Activated CD4-positive, alpha-beta T cell treated with anti-CD3 and anti-CD28 coated beads, Interleukin-2, amount 10 ng/mL, durations not matched to agents 24 days and 14 days (primary cell): ENCODE measurements at regions not wholly inside any gene's neighbourhood (a gene's known extent, or its start where the extent isn't known, plus 50 kb on each side); places are given as distances from the start of the nearest gene placed in this dataset.
"Not testable (repeated sequence)": the region's sequence is repeated elsewhere in the genome, so short reads cannot be mapped to it uniquely, and the experiment has no call there.

ENCODE experiments used
- DNase-seq: peaks from one replicate; pipeline ENCODE4 v3.0.0; 2022
- H3K27ac Mint-ChIP-seq: one replicate; pipeline ENCODE4 v1.8.0; 2022; ENCODE audit warnings: mild to moderate bottlenecking, mixed read lengths
- H3K27me3 Mint-ChIP-seq: one replicate; pipeline ENCODE4 v1.8.0; 2022; ENCODE audit warnings: mixed read lengths
- H3K36me3 Mint-ChIP-seq: one replicate; pipeline ENCODE4 v1.8.0; 2022; ENCODE audit warnings: low read depth, mild to moderate bottlenecking, mixed read lengths
- H3K4me1 Mint-ChIP-seq: one replicate; pipeline ENCODE4 v1.8.0; 2021; ENCODE audit warnings: mixed read lengths
- H3K4me3 Mint-ChIP-seq: one replicate; pipeline ENCODE4 v1.8.0; 2022; ENCODE audit warnings: mild to moderate bottlenecking, moderate library complexity, mixed read lengths
- H3K9me3 Mint-ChIP-seq: one replicate; pipeline ENCODE4 v1.8.0; 2021; ENCODE audit warnings: mixed read lengths
- intact Hi-C: fragments of 100-400 bp; cut with micrococcal nuclease; formaldehyde crosslinking; loops from one replicate; pipeline ENCODE4 v1.15.1; 2023

- H3K27me3 Mint-ChIP-seq = no peaks in the 10 kb centered on the region
- no peak for DNase-seq
- no peak overlapping the region for H3K27ac Mint-ChIP-seq
- no peaks in the 10 kb centered on the region for H3K36me3 Mint-ChIP-seq
- intact Hi-C loops = no loop called here
- no peak overlapping the region for H3K4me3 Mint-ChIP-seq
- H3K4me1 Mint-ChIP-seq = no peaks in the 10 kb centered on the region
- no peaks in the 10 kb centered on the region for H3K9me3 Mint-ChIP-seq
These were observed 357.8 kb upstream of the F9 start for GRCh38 chrX:139172731-139173130.

GRCh38 chrX:139170526-139171173, 359.9 kb upstream of the F9 start:
- Mint-ChIP-seq H3K27ac (no peak overlapping the region), H3K9me3 (no peaks in the 10 kb centered on the region), H3K4me3 (no peak overlapping the region), H3K4me1 (no peaks in the 10 kb centered on the region), H3K27me3 (no peaks in the 10 kb centered on the region), H3K36me3 (no peaks in the 10 kb centered on the region)
- intact Hi-C loops = no loop called here
- DNase-seq = no peak

- Mint-ChIP-seq H3K27ac (no peak overlapping the region), H3K4me1 (no peaks in the 10 kb centered on the region), H3K36me3 (no peaks in the 10 kb centered on the region), H3K9me3 (no peaks in the 10 kb centered on the region), H3K4me3 (no peak overlapping the region), H3K27me3 (no peaks in the 10 kb centered on the region)
- DNase-seq = no peak
- intact Hi-C loops = no loop called here
These were observed 363.3 kb upstream of the F9 start for GRCh38 chrX:139167282-139167681.

GRCh38 chrX:139158256-139158655, 372.3 kb upstream of the F9 start:
- no peak overlapping the region for H3K27ac Mint-ChIP-seq
- H3K27me3 Mint-ChIP-seq = no peaks in the 10 kb centered on the region
- peaks cover 7% of the 10 kb centered on the region for H3K9me3 Mint-ChIP-seq
- no peak overlapping the region for H3K4me3 Mint-ChIP-seq
- no peaks in the 10 kb centered on the region for H3K4me1 Mint-ChIP-seq
- no peaks in the 10 kb centered on the region for H3K36me3 Mint-ChIP-seq
- DNase-seq = no peak
- intact Hi-C loops = no loop called here

GRCh38 chrX:139156356-139156755, 374.2 kb upstream of the F9 start:
- Mint-ChIP-seq H3K4me1 (no peaks in the 10 kb centered on the region), H3K36me3 (no peaks in the 10 kb centered on the region), H3K4me3 (no peak overlapping the region), H3K27ac (no peak overlapping the region), H3K9me3 (peaks cover 7% of the 10 kb centered on the region), H3K27me3 (no peaks in the 10 kb centered on the region)
- DNase-seq = no peak
- intact Hi-C loops = no loop called here

GRCh38 chrX:139146625-139147024, 383.9 kb upstream of the F9 start:
- H3K27me3 Mint-ChIP-seq, H3K4me3 Mint-ChIP-seq, H3K27ac Mint-ChIP-seq, H3K9me3 Mint-ChIP-seq, DNase-seq, intact Hi-C loops, H3K4me1 Mint-ChIP-seq, H3K36me3 Mint-ChIP-seq: not testable (repeated sequence)

GRCh38 chrX:139141370-139141769, 389.2 kb upstream of the F9 start:
- H3K4me3 Mint-ChIP-seq = no peak overlapping the region
- H3K27me3 Mint-ChIP-seq = no peaks in the 10 kb centered on the region
- H3K4me1 Mint-ChIP-seq = no peaks in the 10 kb centered on the region
- intact Hi-C loops = no loop called here
- no peaks in the 10 kb centered on the region for H3K9me3 Mint-ChIP-seq
- H3K36me3 Mint-ChIP-seq = no peaks in the 10 kb centered on the region
- no peak overlapping the region for H3K27ac Mint-ChIP-seq
- no peak for DNase-seq

GRCh38 chrX:139134316-139134715, 396.2 kb upstream of the F9 start:
- DNase-seq = no peak
- no peak overlapping the region for H3K4me3 Mint-ChIP-seq
- no peaks in the 10 kb centered on the region for H3K36me3 Mint-ChIP-seq
- no peaks in the 10 kb centered on the region for H3K4me1 Mint-ChIP-seq
- intact Hi-C loops = no loop called here
- H3K27me3 Mint-ChIP-seq = no peaks in the 10 kb centered on the region
- H3K9me3 Mint-ChIP-seq = no peaks in the 10 kb centered on the region
- H3K27ac Mint-ChIP-seq = no peak overlapping the region

GRCh38 chrX:139126493-139126892, 404.0 kb upstream of the F9 start:
- Mint-ChIP-seq H3K27me3 (no peaks in the 10 kb centered on the region), H3K4me1 (no peaks in the 10 kb centered on the region), H3K9me3 (no peaks in the 10 kb centered on the region), H3K4me3 (no peak overlapping the region), H3K36me3 (no peaks in the 10 kb centered on the region), H3K27ac (no peak overlapping the region)
- intact Hi-C loops = no loop called here
- peak; percentile 58 for DNase-seq

- no peaks in the 10 kb centered on the region for H3K36me3 Mint-ChIP-seq
These were observed 404.6 kb upstream of the F9 start for GRCh38 chrX:139125916-139126315.

GRCh38 chrX:139121616-139122286, 408.8 kb upstream of the F9 start:
- H3K27me3 Mint-ChIP-seq = no peaks in the 10 kb centered on the region
- no peak overlapping the region for H3K27ac Mint-ChIP-seq
- no peak for DNase-seq
- no peak overlapping the region for H3K4me3 Mint-ChIP-seq
- no peaks in the 10 kb centered on the region for H3K9me3 Mint-ChIP-seq
- intact Hi-C loops = no loop called here
- no peaks in the 10 kb centered on the region for H3K4me1 Mint-ChIP-seq
- H3K36me3 Mint-ChIP-seq = no peaks in the 10 kb centered on the region

More at GRCh38 chrX:139125916-139126315, 404.6 kb upstream of the F9 start:
- Mint-ChIP-seq H3K9me3 (no peaks in the 10 kb centered on the region), H3K4me1 (no peaks in the 10 kb centered on the region), H3K27me3 (no peaks in the 10 kb centered on the region), H3K27ac (no peak overlapping the region), H3K4me3 (no peak overlapping the region)
- no peak for DNase-seq
- intact Hi-C loops = no loop called here

- no peak overlapping the region for H3K4me3 Mint-ChIP-seq
- no peak overlapping the region for H3K27ac Mint-ChIP-seq
- intact Hi-C loops = no loop called here
- no peaks in the 10 kb centered on the region for H3K9me3 Mint-ChIP-seq
- no peaks in the 10 kb centered on the region for H3K36me3 Mint-ChIP-seq
- no peaks in the 10 kb centered on the region for H3K27me3 Mint-ChIP-seq
- no peak for DNase-seq
- H3K4me1 Mint-ChIP-seq = no peaks in the 10 kb centered on the region
These were observed 409.2 kb upstream of the FGF13 start for GRCh38 chrX:139120760-139121159.

- no peaks in the 10 kb centered on the region for H3K4me1 Mint-ChIP-seq
These were observed 402.2 kb upstream of the FGF13 start for GRCh38 chrX:139113708-139114107.

GRCh38 chrX:139112432-139112831, 400.9 kb upstream of the FGF13 start:
- no peak for DNase-seq
- Mint-ChIP-seq H3K27me3 (no peaks in the 10 kb centered on the region), H3K4me3 (no peak overlapping the region), H3K9me3 (no peaks in the 10 kb centered on the region), H3K36me3 (no peaks in the 10 kb centered on the region), H3K4me1 (no peaks in the 10 kb centered on the region), H3K27ac (no peak overlapping the region)
- intact Hi-C loops = no loop called here

More at GRCh38 chrX:139113708-139114107, 402.2 kb upstream of the FGF13 start:
- no peak overlapping the region for H3K4me3 Mint-ChIP-seq
- DNase-seq = no peak
- H3K27ac Mint-ChIP-seq = no peak overlapping the region
- no peaks in the 10 kb centered on the region for H3K9me3 Mint-ChIP-seq
- H3K36me3 Mint-ChIP-seq = no peaks in the 10 kb centered on the region
- intact Hi-C loops = no loop called here
- no peaks in the 10 kb centered on the region for H3K27me3 Mint-ChIP-seq

GRCh38 chrX:139106069-139106468, 394.6 kb upstream of the FGF13 start:
- no peaks in the 10 kb centered on the region for H3K27me3 Mint-ChIP-seq
- no peaks in the 10 kb centered on the region for H3K9me3 Mint-ChIP-seq
- intact Hi-C loops = no loop called here
- no peak overlapping the region for H3K27ac Mint-ChIP-seq
- no peaks in the 10 kb centered on the region for H3K4me1 Mint-ChIP-seq
- no peak overlapping the region for H3K4me3 Mint-ChIP-seq
- H3K36me3 Mint-ChIP-seq = no peaks in the 10 kb centered on the region
- no peak for DNase-seq
